Ectodermal cell (in vitro differentiated cells): ENCODE measurements at regions not wholly inside any gene's neighbourhood (a gene's known extent, or its start where the extent isn't known, plus 50 kb on each side); places are given as distances from the start of the nearest gene placed in this dataset.

Experiments used
- H3K27ac ChIP-seq: 2 replicates; pipeline ENCODE4 v1.7.0; 2013; ENCODE audit warnings: mild to moderate bottlenecking, low read depth, low read length; ENCODE audit not compliant: insufficient read depth, poor library complexity, severe bottlenecking
- H3K27me3 ChIP-seq: 2 replicates; pipeline ENCODE4 v1.7.0; 2013; ENCODE audit warnings: mild to moderate bottlenecking, low read length; ENCODE audit not compliant: insufficient read depth, control insufficient read depth, poor library complexity, severe bottlenecking
- H3K36me3 ChIP-seq: one replicate; pipeline ENCODE4 v1.7.0; 2013; ENCODE audit warnings: low read length; ENCODE audit not compliant: control insufficient read depth, insufficient read depth
- H3K4me1 ChIP-seq: one replicate; pipeline ENCODE4 v1.7.0; 2013; ENCODE audit warnings: low read length; ENCODE audit not compliant: control insufficient read depth, insufficient read depth
- H3K4me3 ChIP-seq: 2 replicates; pipeline ENCODE4 v1.7.0; 2013; ENCODE audit warnings: low read depth, low read length, control low read depth; ENCODE audit not compliant: insufficient read depth
- H3K9me3 ChIP-seq: 2 replicates; pipeline ENCODE4 v1.7.0; 2013; ENCODE audit warnings: mild to moderate bottlenecking, low read length, moderate library complexity; ENCODE audit not compliant: control insufficient read depth
- WGBS, 2 experiments: methylation state at CpG; one replicate each; pipeline ENCODE4 v1.1.7; 2013; ENCODE audit warnings: missing lambda C conversion rate in 2 of 2; 5-methylcytosine and 5-hydroxymethylcytosine counted together

DNA sequence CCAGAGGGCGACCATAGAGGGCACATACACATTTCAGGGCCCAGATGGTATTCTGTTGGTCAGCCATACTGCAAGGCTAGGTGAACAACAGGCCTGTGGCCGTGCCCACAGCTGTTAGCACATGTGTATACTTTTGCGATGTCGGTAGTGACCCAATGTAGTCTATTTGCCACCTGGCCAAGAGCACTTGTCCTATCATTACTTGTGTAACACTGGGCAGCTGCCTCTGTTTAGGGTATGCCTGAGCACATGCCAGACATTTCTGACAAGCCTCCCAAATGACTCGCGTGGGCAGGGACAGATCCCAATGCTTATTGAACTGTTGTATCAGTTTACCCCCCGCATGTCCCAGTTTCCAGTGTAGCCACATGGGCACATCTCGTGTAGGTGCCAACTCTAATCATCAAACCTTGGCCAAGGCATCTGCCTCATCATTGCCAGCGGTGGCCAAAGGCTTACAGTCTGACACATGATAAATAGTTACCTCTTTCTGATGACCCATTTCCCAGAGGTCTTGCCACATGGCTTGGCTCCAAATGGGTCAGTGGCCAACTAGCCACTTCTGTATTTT, 74.4 kb upstream of the FBXL4 start:
- 88 to 90% methylated on average over 9 of the region's 9 CpGs for whole genome bisulfite sequencing, 2 experiments

DNA sequence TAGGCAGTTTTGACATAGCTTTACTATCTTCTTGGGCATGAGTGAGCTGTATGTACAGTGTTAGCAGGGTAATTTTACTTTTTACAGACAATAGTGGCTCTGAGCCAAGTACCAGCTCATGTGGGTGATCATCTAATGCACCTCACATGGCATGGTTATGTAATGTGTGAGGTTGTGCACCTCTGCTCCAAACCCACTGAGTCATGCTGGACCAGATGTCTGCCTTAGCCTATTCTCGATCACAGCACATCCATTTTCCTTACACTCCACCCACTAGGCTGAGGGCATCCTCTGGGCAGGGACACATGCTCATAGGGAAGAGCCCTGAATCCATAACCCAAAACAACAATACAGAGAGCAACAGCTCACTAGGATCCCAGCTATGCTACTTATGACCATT, 71.6 kb upstream of the FBXL4 start:
- H3K4me3 ChIP-seq: no peak overlapping the region
- 89 to 92% methylated on average over 1 of the region's 1 CpG for WGBS, 2 experiments
- H3K27ac ChIP-seq: no peak overlapping the region
- no peaks in the 10 kb centered on the region for H3K9me3 ChIP-seq
- no peaks in the 10 kb centered on the region for H3K36me3 ChIP-seq
- no peaks in the 10 kb centered on the region for H3K4me1 ChIP-seq
- H3K27me3 ChIP-seq: no peaks in the 10 kb centered on the region

More for the DNA sequence above, 74.4 kb upstream of the FBXL4 start:
- Histone ChIP-seq H3K27me3 (no peaks in the 10 kb centered on the region), H3K36me3 (no peaks in the 10 kb centered on the region), H3K27ac (no peak overlapping the region), H3K9me3 (no peaks in the 10 kb centered on the region), H3K4me3 (no peak overlapping the region), H3K4me1 (no peaks in the 10 kb centered on the region)

DNA sequence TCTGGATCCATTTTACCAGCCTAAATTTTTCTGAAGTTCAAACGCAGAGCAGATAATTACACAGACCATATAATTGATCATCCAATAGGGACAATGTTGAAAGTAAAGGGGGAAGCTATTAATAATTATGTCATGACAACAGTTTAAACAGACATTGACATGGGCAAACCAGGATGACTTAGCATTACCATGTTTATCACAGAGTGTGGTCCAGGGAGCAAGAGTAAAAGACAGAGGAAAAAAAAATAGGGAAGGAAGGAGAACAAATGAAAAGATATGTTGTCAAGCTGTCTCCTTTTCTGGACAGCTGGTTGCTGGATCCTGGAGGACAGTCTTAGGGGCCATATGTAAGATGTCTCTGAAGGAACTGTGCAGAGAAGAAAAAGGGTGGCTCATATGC, 69.4 kb upstream of the FBXL4 start:
- Histone ChIP-seq H3K9me3 (no peaks in the 10 kb centered on the region), H3K27me3 (no peaks in the 10 kb centered on the region), H3K27ac (no peak overlapping the region), H3K4me1 (no peaks in the 10 kb centered on the region), H3K4me3 (no peak overlapping the region), H3K36me3 (no peaks in the 10 kb centered on the region)
- 67 to 80% methylated on average over 1 of the region's 1 CpG for WGBS, 2 experiments

DNA sequence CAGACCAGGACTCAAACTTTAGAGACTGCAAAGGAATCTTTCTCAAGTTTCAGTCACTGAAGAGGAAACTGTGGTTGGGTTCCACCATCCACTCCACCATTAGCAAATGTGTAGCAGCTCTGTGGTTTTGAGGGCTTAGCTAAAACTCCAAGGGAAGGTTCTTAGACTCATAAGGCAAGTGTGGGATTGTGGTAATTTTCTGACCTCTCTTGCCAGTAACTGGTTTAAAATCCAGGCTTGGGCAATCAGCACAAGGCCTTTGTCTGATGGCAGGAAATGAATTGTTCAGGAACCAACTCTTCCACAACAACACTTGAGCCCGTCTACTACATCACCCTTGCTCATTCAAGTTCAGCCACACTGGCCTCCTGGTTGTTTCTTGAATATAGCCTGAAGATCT, 68.6 kb upstream of the FBXL4 start:
- 92 to 96% methylated on average over 1 of the region's 1 CpG for WGBS, 2 experiments
- no peak overlapping the region for H3K4me3 ChIP-seq
- no peaks in the 10 kb centered on the region for H3K4me1 ChIP-seq

DNA sequence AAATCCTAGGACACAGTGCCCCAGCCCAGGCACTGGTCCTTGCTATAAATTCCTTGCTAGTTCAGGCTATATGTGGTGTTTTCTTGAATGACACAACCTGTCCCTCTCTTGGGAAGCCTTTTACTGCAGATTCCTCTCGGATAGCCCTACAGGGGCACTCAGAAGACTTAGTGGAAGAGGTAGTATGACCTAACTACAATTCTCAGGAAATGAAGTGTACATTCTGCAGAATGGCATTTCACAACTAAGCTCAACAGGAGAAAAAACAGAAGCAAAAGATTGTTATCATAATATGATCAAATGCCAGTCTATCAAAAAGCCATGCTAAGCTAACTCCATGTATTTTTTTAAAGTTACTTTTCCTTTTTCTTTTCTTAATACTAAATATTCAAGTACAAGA, 66.3 kb upstream of the FBXL4 start:
- Histone ChIP-seq H3K27me3 (no peaks in the 10 kb centered on the region), H3K4me1 (no peaks in the 10 kb centered on the region), H3K4me3 (no peak overlapping the region), H3K27ac (no peak overlapping the region), H3K36me3 (no peaks in the 10 kb centered on the region), H3K9me3 (no peaks in the 10 kb centered on the region)
- WGBS, 2 experiments: 53 to 64% methylated on average over 1 of the region's 1 CpG

More for the DNA sequence above, 68.6 kb upstream of the FBXL4 start:
- no peaks in the 10 kb centered on the region for H3K27me3 ChIP-seq
- no peaks in the 10 kb centered on the region for H3K36me3 ChIP-seq
- no peaks in the 10 kb centered on the region for H3K9me3 ChIP-seq
- no peak overlapping the region for H3K27ac ChIP-seq

DNA sequence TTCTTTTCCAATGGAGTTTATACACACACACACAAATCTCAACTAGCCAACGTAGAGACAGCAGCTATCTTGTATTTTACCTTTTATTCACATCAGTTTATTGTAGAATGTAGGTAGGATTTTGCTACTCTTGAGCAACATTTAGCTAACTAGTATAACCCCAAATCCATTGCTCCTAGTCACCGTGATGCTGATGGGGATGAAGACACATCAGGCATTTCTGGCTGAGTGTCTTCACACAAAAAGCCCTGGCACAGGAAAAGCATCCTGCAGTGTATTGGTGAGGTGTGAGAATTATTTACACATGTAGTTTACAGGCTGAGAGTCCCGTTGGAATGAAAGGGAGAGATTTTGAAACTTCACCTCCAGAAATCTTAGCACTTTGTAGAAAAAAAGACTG, 65.9 kb upstream of the FBXL4 start:
- WGBS, 2 experiments: 71 to 97% methylated on average over 2 of the region's 3 CpGs
- no peaks in the 10 kb centered on the region for H3K27me3 ChIP-seq
- H3K4me3 ChIP-seq: no peak overlapping the region
- no peak overlapping the region for H3K27ac ChIP-seq
- no peaks in the 10 kb centered on the region for H3K4me1 ChIP-seq
- no peaks in the 10 kb centered on the region for H3K36me3 ChIP-seq
- H3K9me3 ChIP-seq: no peaks in the 10 kb centered on the region

DNA sequence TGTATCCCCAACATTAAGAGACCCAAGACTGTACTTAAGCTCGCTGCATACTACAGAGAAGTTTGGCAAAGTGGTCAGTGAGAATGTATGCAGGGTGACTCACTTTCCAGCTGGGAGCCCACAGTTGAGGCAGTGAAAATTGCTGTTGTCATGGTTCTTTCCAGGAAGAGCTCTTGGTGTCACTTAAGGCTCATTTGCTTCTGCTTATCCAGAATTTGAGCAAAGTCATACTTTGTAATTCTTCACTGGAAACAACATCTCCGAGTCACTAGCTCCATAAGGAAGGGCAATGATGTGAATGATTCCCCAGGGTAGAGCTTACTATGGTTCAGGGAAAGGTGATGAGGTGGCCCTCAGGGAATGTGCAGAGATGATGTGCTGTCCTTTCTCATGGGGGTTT, 65.4 kb upstream of the FBXL4 start:
- Histone ChIP-seq H3K9me3 (no peaks in the 10 kb centered on the region), H3K4me3 (no peak overlapping the region), H3K27me3 (no peaks in the 10 kb centered on the region), H3K27ac (no peak overlapping the region), H3K36me3 (no peaks in the 10 kb centered on the region), H3K4me1 (no peaks in the 10 kb centered on the region)
- WGBS, 2 experiments: 72 to 92% methylated on average over 2 of the region's 2 CpGs

DNA sequence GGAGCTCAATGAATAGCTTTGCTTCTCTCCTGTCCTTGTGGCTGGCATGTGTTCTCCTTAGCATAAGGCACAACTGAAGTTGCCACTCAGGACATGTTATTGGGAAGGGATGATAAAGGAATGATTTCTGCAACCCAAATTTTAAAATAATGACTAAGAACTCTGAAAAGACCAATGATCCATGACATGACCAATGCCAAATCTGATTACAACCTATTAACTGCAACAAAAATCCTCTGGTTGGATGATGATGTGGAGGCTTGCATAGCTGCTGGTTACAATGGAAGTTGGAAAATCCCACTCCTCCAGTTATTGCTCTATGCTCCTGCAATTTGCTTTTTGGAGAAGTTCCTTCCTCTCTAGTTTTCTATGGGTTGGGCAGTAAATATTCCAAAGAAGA, 63.4 kb upstream of the FBXL4 start:
- Histone ChIP-seq H3K27me3 (no peaks in the 10 kb centered on the region), H3K27ac (no peak overlapping the region), H3K4me3 (no peak overlapping the region), H3K4me1 (no peaks in the 10 kb centered on the region), H3K36me3 (no peaks in the 10 kb centered on the region), H3K9me3 (no peaks in the 10 kb centered on the region)

DNA sequence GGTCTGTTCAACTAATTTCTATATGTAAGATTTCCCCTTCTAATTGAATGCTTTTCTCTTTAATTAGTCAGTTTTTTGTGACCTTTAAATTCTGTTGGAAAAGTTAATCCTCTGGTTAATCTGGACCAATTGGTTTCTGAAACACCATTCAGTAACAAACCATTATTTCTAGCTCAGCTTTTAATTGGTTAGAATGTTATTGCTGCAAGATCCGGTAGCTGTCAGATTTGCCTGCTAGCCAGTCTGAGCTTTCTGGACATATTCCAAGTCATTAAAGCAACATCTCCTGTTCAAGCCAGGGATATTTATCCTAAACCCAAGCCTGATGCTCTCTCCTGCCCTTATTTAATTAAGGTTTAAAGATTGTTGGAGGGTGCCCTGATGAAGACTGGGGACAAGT, 55.1 kb upstream of the FBXL4 start:
- Histone ChIP-seq H3K27ac (no peak overlapping the region), H3K27me3 (no peaks in the 10 kb centered on the region), H3K36me3 (no peaks in the 10 kb centered on the region), H3K9me3 (no peaks in the 10 kb centered on the region), H3K4me1 (no peaks in the 10 kb centered on the region), H3K4me3 (no peak overlapping the region)
- WGBS, 2 experiments: 86 to 100% methylated on average over 1 of the region's 1 CpG

DNA sequence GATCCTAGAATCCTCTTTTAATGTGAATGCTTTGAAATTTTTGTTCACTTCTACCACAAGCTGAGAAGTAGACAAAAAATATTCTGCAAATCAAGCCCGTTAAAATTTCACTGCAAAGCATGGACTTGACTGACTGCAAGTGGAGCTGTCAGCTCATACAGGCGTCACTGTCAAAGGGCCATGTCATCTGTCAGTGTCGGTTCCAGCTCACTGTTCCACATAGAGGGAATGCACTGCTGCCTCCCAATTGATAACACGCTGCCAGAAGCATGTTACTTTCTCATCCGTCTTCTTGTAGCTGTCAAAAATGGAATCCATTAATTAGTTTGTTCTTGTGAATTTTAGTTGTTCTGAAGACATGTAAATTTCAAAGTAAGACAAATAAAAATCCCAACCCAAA, 50.4 kb upstream of the FBXL4 start:
- Histone ChIP-seq H3K4me3 (no peak overlapping the region), H3K27me3 (no peaks in the 10 kb centered on the region), H3K4me1 (no peaks in the 10 kb centered on the region), H3K36me3 (no peaks in the 10 kb centered on the region), H3K9me3 (no peaks in the 10 kb centered on the region), H3K27ac (no peak overlapping the region)
- WGBS, 2 experiments: 89 to 92% methylated on average over 5 of the region's 5 CpGs
